Stimulated activated CD4-positive, alpha-beta T cell treated with anti-CD3 and anti-CD28 coated beads, Interleukin-12 subunit alpha, Interleukin-12 subunit beta, amount 100 ng/mL, for 48 hours (primary cell): ENCODE measurements at regions not wholly inside any gene's neighbourhood (a gene's known extent, or its start where the extent isn't known, plus 50 kb on each side); places are given as distances from the start of the nearest gene placed in this dataset.

Experiments
- DNase-seq, 3 donors: peaks; one replicate each; pipeline ENCODE4 v3.0.0-alpha.2; 2020; ENCODE audit warnings: low read depth in 2 of 3, low spot score in 1 of 3

- DNase-seq, result no peak
These were observed 170.9 kb downstream of the SLC6A15 start for GRCh38 chr12:84741692-84742091.

- no peak for DNase-seq
These were observed 171.6 kb downstream of the SLC6A15 start for GRCh38 chr12:84741031-84741430.

GRCh38 chr12:84740602-84741001, 172.0 kb downstream of the SLC6A15 start:
- no peak for DNase-seq

- DNase-seq, result no peak
These were observed 174.1 kb downstream of the SLC6A15 start for GRCh38 chr12:84738481-84738972.

GRCh38 chr12:84732828-84733340, 179.7 kb downstream of the SLC6A15 start:
- DNase-seq, result no peak

- DNase-seq, result no peak
These were observed 181.9 kb downstream of the SLC6A15 start for GRCh38 chr12:84730561-84731162.

GRCh38 chr12:84727961-84728360, 184.6 kb downstream of the SLC6A15 start:
- no peak for DNase-seq

GRCh38 chr12:84726780-84727179, 185.8 kb downstream of the SLC6A15 start:
- DNase-seq, result no peak

GRCh38 chr12:84723988-84724387, 188.6 kb downstream of the SLC6A15 start:
- no peak for DNase-seq

GRCh38 chr12:84719997-84720396, 192.6 kb downstream of the SLC6A15 start:
- no peak for DNase-seq

GRCh38 chr12:84718906-84719305, 193.7 kb downstream of the SLC6A15 start:
- DNase-seq, result no peak

GRCh38 chr12:84712747-84713146, 199.9 kb downstream of the SLC6A15 start:
- DNase-seq, result no peak

- no peak for DNase-seq
These were observed 206.2 kb downstream of the SLC6A15 start for GRCh38 chr12:84706374-84706773.

- no peak for DNase-seq
These were observed 207.7 kb downstream of the SLC6A15 start for GRCh38 chr12:84704856-84705255.

GRCh38 chr12:84702001-84702400, 210.6 kb downstream of the SLC6A15 start:
- no peak for DNase-seq

- no peak for DNase-seq
These were observed 211.6 kb downstream of the SLC6A15 start for GRCh38 chr12:84701041-84701440.

- DNase-seq, result no peak
These were observed 213.8 kb downstream of the SLC6A15 start for GRCh38 chr12:84698576-84699333.

GRCh38 chr12:84696908-84697540, 215.6 kb downstream of the SLC6A15 start:
- no peak for DNase-seq

GRCh38 chr12:84696281-84696680, 216.3 kb downstream of the SLC6A15 start:
- DNase-seq, result no peak

- DNase-seq, result no peak
These were observed 218.5 kb downstream of the SLC6A15 start for GRCh38 chr12:84694116-84694515.

- no peak for DNase-seq
These were observed 220.5 kb downstream of the SLC6A15 start for GRCh38 chr12:84692071-84692470.

GRCh38 chr12:84691266-84691665, 221.3 kb downstream of the SLC6A15 start:
- no peak for DNase-seq
